ENCODE measurements at regions not wholly inside any gene's neighbourhood (a gene's known extent, or its start where the extent isn't known, plus 50 kb on each side); places are given as distances from the start of the nearest gene placed in this dataset.

GRCh38 chr22:25357132-25357455 is 137.7 kb downstream of the CRYBB2 start:
- no peak overlapping the region for H3K4me2 ChIP-seq (ENCODE audit: insufficient read depth, low read length)
- TF ChIP-seq FOS (IDR thresholded peaks at IDR 0.05; ENCODE audit: borderline replicate concordance, insufficient read depth, low read length) (no peak), MYC (IDR thresholded peaks at IDR 0.05; ENCODE audit: low read depth, low read length) (no peak), POLR2AphosphoS5 (IDR thresholded peaks at IDR 0.05; ENCODE audit: insufficient read depth, low read depth, low read length) (no peak), GATA2 (IDR thresholded peaks at IDR 0.05; ENCODE audit: insufficient read depth, insufficient read length, low read depth, low read length) (no peak), EZH2 (IDR thresholded peaks at IDR 0.05; ENCODE audit: borderline replicate concordance, low read depth, low read length, severe bottlenecking) (no peak), MAX (IDR thresholded peaks at IDR 0.05; ENCODE audit: insufficient read depth, insufficient read length) (no peak), POLR2A (IDR thresholded peaks at IDR 0.05; ENCODE audit: low read depth, low read length) (no peak), CTCF (IDR thresholded peaks at IDR 0.05; ENCODE audit: extremely low read depth in 1 of 2, insufficient read depth in 1 of 2, low read depth in 1 of 2, low read length in 2 of 2) (no peak), JUN (IDR thresholded peaks at IDR 0.05; ENCODE audit: borderline replicate concordance, insufficient read depth, insufficient read length, low read depth) (no peak)
- peaks cover 0 to 9% of the 10 kb centered on the region in 2 experiments for H3K36me3 ChIP-seq (ENCODE audit: control insufficient read depth in 2 of 2, extremely low read depth in 1 of 2, insufficient read depth in 2 of 2, low read length in 2 of 2)
- no peak overlapping the region for H3K27ac ChIP-seq (ENCODE audit: insufficient read depth, low read depth, low read length)
- CTCF ChIA-PET: no interaction called here
- FAIRE-seq: no peak
- H3K4me1 ChIP-seq (ENCODE audit: control insufficient read depth, extremely low read depth, insufficient read depth, low read length): no peaks in the 10 kb centered on the region
- H3K9me1 ChIP-seq (replicated peaks; ENCODE audit: control insufficient read depth, extremely low read depth, insufficient read depth, low read length): no peaks in the 10 kb centered on the region
- intact Hi-C loops (cut with micrococcal nuclease): no loop called here
- H3K9ac ChIP-seq (replicated peaks; ENCODE audit: extremely low read depth, insufficient read depth, low read length): no peak overlapping the region
- BruUV-seq (replicated peaks): no TSS peak
- no peak overlapping the region for H3K4me3 ChIP-seq (replicated peaks in 1 of 3; ENCODE audit: insufficient read depth in 1 of 3, low read depth in 1 of 3, low read length in 3 of 3)
- POLR2A ChIA-PET: no interaction called here
- H4K20me1 ChIP-seq (replicated peaks; ENCODE audit: control insufficient read depth, extremely low read depth, insufficient read depth, low read length): no peaks in the 10 kb centered on the region
- no peaks in the 10 kb centered on the region for H3K9me3 ChIP-seq (replicated peaks; ENCODE audit: control insufficient read depth, insufficient read depth, low read length)
- dilution Hi-C loops (cut with MboI; ENCODE audit: extremely low pct_ligation_motif_present, low sequenced_read_pairs): no loop called here
- no peak for DNase-seq (ENCODE audit: low read depth, low spot score)
- H3K79me2 ChIP-seq (ENCODE audit: control insufficient read depth, insufficient read depth, low read length): no peaks in the 10 kb centered on the region
- no peaks in the 10 kb centered on the region for H3K27me3 ChIP-seq (ENCODE audit: control insufficient read depth in 2 of 2, insufficient read depth in 2 of 2, low read length in 2 of 2)
- no peak overlapping the region for H2AFZ ChIP-seq (ENCODE audit: low read depth, low read length)
